GM19372 (cell line): ENCODE measurements at regions not wholly inside any gene's neighbourhood (a gene's known extent, or its start where the extent isn't known, plus 50 kb on each side); places are given as distances from the start of the nearest gene placed in this dataset.
"Not testable (repeated sequence)": the region's sequence is repeated elsewhere in the genome, so short reads cannot be mapped to it uniquely, and the experiment has no call there.

Experiments
- ATAC-seq: cut with Tn5 transposase; IDR thresholded peaks from one replicate; pipeline ENCODE4 v1.9.1; 2021; ENCODE audit warnings: mild to moderate bottlenecking, low read depth, moderate library complexity; ENCODE audit not compliant: unreplicated experiment

DNA sequence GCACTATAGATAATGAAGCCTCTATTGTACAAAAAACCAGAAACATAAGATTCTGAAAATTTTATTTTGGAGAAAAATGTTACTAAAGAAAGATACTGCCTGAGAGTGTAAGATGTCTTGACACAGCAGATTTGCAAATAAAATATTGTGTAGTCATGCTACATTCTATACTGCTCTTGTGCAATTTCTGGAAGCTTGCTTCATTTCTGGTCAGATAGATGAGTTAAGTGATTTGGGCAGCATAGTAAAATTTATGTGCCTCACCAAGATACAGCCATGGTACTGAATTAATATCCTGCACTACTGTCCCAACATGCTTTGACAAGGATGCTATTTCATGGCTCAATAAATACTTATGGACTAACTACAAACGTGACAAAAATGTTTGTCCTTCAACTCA lies 55.1 kb upstream of the STARD13 start:
- ATAC-seq: no peak

DNA sequence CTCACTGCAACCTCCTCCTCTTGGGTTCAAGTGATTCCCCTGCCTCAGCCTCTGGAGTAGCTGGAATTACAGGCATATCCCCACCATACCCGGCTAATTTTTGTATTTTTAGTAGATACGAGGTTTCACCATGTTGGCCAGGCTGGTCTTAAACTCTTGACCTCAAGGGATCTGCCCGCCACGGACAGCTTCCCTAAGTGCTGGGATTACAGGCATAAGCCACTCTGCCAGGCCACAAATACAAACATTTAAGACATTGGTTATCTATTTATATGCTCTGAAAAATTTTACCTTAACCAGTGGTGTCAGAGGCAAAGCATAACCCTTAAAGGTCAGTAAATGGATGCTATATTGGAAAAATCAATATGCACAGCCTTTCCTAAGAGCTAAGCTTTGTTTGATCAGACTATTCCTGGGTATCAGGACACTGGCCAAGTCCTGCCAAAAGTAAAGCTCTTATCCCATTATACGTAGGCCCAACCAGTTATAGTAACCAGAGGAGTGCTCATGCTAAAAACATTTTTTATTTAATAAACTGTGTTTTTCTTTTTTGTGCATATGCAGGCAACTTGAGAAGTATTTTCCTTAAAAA lies 56.4 kb upstream of the STARD13 start:
- ATAC-seq: no peak

DNA sequence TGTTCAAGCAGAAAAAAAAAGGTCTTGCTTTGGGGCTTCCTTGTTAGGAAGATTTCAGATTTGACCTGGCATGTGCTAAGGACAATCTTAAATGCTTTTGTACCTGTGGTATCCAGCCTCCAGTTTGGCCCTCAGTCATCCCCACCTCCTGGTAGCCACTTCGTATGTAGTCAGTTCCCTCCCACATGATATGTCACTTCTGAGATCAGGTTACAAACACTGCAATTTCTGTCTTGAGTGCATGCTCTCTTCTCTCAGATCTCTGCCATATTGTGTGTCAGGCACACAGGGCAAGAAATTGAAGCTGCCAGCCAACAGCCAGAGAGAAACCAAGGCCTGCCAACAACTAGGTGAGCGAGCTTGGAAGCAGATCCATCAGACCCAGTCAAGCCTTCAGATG lies 60.3 kb upstream of the STARD13 start:
- no peak for ATAC-seq

DNA sequence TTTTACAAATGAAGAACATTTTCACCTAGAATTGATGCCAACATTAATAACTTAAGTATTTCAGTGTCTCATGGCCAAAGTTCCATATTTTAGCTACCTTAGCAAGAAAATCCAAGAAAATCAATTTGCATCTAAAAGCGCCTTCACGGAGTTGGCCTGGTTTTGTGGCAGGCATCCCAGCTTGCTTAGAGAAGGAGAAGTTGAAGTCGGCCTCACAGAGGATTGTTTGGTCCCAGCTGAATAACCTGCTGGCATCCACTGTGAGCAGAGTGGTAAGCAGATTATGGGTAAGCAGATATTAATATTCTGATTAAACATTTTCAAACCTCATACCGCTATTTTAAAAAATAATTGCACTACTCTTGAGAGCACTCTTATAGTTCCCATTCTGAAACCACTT lies 62.3 kb upstream of the STARD13 start:
- no peak for ATAC-seq

DNA sequence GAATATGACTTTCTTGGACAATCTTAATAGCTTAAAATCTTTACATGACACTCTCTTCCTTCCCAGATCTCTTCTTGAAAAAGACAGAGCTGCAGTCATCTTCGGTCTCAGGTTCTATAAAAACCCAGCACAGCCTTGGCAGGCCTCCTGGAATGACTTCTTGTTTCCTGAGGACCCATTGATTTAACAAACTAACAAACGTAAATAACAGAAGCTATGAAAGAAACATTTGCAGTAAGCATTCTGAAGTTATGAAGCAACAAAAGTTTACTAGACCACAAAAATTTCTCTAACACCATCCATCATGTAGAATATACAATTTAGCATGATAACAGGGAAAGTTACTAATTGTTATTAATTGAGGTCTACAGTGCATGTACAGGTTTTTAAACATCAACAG lies 62.8 kb upstream of the STARD13 start:
- ATAC-seq: no peak

DNA sequence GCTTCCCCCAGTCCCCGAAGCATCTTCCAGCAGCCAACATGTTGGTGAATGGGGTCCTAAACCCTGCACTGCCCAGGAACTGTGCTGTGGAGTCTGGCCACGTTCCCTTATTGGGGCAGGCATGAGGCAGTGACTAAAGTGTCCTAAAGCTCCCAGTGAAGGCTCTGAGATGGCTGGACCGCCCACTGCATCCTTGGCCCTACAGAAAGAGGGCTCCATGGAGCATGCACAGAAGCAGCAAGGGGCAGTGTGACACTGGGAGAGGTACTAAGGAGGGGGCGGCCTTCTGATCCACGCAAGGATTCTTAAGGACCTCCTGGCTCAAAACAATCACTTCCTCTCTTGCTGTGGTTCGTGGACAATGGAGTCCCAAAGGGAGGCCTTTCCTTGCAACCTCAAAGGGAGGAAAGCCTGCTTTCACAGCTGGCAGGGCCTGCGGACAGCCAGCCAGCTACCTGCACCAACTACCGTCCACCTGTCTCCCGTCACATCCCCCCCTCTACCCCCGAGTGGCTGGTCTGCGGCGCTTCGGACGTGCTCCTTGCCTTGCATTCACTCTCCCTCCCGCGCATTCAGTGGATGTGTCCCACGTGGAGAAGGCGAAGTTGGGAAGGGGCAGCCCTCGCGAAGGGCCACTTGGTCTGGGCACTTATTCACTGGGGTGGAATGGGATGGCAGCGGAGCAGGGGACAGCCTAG lies 63.9 kb upstream of the STARD13 start:
- ATAC-seq: no peak

DNA sequence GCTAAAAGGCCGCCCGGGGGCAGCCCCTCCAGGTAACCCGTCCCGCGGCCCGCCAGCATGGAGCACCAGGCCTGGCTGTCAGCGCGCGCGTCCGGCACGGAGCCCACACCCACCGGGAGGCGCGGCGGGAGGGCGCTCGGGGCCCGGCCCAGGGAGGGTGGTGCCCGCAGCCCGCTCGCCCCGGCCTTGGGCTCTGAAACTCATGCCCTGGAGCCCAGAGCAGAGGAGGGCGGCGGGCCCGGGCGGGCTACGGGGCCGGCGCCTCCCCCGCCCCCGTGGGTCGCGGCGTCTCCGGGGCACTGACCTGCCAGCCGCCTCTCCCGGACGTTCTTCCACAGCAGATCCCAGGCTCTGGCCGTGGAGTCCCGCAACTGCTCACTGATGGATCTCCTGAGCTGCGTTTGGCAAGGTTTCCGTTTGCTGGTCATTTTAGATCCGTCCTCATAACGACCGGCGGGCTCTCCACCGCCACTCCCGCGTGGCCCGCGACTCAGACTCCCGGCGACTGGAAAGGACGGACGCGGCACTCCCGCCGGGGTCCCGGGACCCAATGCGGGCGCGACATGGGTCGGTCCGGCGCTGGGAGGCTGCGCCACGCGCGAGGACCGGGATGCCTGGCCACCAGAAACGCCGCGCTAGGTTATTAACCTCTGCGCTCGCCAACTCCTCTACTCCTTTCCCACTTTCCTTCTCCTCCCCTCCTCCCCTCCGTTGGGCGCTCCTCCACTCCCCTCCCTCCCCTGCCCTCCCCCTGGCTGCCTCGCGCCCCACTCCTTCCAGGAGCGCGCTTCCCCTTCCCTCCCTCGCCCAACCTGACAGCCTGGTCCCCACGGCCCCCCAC lies 64.7 kb upstream of the STARD13 start:
- no peak for ATAC-seq

DNA sequence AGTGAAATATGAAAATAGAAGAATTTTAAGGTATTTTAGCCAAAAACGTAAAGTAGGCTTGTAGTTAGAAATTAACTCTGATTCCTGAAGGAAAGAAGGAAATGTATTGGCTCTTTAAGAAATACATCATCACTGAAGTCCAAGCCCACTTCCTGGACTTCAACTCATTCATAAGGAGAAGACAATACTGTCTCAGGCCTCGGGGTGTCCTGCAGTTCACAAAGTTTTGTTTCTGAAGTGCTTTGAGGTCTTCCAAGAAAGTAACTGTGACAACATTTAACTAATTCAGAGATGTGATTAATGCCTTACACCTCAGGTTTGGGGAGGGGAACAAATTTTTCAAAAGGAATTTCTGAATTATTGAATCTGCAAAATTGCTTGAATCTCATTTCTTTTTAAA lies 65.8 kb upstream of the STARD13 start:
- ATAC-seq: no peak

DNA sequence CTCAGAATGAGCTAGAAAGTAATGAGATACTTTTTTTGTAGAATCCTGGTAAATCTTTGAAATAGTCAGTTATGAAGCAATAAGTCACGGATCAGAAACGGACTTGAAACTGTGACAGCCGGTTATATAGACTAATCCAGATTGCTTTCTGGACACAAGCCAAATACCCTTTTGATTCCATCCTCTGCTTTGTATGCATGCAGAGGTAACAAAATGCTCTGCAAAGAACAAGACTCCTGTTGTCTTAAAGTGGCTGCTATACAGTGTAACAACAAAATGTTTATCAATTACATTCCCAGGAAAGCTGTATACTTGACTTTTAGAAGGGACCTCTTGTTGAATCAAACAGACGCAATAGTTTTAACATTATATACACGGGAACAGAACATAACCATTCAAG lies 66.5 kb upstream of the STARD13 start:
- ATAC-seq: no peak

DNA sequence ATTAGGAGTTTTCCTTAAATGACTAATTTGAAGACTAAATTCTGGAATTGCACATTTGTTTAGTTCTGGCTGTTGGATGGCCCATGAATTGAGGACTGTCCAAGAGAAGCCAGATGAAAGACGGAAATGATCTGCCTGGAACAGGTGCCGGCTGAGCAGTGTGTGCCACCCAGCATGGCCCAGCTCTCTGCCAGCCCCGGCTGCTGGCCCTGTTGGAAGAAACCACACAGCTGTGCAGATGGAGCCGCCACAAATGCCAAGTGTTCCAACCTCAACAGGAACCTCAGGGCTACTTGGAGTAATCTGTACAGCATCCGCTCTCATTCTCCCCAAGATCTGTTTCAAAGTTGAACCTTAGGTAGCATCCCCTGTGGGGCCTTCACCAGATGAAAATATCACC lies 67.0 kb upstream of the STARD13 start:
- ATAC-seq: no peak

DNA sequence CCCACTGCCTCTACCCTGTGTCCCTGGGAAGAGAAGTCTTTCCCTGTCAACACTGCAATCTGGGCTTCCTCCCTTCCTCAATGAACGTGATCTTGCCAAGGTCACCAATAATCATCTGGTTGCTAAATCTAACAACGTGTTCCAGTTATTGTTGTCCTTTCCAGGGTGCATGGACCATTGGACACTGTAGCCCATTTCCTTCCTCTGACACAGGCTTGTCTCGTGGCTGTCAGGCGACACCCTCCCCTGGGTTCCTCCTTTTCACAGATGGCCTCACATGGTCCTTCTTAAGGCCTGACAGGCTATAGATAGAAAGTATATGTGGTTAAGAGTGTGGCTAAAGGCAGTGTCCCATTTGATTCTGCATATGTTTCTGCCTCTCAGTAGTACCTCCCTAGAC lies 67.7 kb upstream of the STARD13 start:
- ATAC-seq: peak; percentile 83

DNA sequence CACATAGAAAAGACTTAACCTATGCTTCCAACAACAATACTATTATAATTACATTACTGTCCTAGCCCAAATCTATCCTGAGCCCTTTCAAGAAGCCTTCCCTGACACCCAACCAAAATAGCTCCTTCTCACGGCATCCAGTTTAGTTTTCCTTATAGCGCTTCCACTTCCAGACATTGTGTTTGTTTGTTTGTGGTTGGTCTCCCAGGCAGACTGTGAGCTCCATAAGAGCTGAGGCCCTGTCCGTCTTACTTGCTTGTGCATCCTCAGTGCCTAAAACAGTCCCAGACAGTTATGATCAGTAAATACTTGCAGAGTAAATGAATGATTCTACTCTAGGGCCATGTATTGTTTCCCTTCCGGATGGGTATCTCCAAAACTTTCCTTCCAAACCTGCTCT lies 68.1 kb upstream of the STARD13 start:
- no peak for ATAC-seq

DNA sequence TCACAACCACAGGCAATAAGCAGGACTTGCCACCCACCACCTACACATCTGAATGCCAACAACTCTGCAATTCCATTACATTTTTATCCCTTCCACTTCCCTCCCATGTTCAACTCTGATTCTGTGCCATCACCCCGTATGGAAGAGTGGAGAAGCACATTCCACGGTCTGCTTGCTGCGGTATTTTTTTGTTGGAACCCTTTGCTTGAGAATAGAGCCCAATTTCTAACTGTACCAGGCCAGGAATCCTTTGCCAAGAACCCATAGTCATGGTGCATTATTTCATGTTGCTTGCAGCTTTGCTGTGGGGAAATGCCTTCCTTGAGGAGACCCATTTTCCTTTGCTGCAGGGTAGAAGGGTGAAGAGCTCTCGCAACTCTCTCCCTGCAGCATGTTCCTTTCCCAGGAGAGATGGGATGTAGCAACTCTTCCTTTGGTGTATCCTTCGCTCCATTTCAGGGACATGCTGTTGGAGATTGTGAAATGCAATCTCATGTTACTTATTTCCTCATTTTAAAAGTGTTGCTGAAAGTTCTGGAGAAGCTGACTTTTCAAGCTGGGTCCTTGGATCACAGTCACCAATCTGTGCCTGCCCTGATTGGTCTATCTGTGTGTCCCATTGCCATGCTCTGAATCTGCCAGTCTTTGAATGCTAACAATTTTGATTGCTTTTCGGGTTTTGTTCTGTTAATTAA lies 69.8 kb upstream of the STARD13 start:
- no peak for ATAC-seq

DNA sequence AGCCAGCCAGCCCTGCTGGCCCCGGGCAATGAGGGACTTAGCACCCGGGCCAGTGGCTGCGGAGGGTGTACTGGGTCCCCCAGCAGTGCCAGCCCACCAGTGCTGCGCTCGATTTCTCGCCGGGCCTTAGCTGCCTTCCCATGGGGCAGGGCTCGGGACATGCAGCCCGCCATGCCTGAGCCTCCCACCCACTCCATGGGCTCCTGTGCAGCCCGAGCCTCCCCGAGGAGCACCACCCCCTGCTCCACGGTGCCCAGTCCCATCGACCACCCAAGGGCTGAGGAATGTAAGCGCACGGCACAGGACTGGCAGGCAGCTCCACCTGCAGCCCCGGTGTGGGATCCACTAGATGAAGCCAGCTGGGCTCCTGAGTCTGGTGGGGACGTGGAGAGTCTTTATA lies 72.5 kb upstream of the STARD13 start:
- not testable (repeated sequence) for ATAC-seq

DNA sequence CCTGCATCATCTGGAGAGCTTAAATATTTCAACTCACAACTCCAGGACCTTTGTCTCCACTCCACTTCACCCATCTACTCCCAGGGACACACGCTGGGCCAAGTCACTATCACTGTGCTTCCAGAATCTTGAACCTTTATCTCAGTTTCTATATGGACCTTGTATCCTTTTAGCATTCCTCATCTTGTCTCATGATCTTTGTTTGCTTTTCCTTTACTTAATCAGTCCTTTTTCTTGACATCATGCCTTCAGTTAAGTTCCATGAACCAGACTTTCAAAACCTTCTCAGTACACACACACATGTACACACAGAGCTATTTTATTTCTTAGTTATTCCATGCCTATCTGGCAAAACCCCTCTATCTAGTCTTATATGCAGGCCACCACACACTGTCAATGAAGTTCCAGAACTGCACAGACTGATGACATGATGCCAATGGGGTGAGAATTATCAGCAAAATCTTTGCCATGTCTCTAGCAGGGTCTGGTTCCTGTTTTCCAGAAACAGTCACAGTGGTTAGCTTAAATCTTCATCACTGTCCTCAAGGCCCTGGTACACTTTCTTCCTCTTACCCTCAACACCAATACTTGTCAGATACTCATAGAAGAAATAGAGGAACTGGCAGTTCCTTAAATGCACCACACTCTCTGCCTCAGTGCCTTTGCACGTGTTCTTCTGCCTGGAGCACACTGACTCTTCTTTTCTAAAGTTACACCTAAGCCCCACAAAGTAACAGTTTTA lies 77.6 kb upstream of the STARD13 start:
- no peak for ATAC-seq

DNA sequence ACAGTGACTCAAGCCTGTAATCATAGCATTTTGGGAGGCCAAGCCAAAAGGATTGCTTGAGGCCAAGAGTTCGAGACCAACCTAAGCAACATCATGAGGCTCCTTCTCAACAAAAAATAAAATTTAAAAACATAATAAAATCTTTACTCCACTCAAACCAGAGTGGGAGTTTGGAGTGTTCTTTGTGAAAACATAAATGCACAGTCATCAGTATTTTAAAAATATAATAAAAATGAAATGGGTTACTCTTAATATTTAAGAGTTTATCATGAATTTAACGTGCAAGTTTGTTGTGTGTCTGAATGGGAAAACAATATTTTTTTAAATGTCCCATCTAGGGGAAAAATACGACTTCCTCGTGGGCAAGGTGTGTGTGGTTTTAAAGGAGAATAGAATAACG lies 78.6 kb upstream of the STARD13 start:
- ATAC-seq: no peak

DNA sequence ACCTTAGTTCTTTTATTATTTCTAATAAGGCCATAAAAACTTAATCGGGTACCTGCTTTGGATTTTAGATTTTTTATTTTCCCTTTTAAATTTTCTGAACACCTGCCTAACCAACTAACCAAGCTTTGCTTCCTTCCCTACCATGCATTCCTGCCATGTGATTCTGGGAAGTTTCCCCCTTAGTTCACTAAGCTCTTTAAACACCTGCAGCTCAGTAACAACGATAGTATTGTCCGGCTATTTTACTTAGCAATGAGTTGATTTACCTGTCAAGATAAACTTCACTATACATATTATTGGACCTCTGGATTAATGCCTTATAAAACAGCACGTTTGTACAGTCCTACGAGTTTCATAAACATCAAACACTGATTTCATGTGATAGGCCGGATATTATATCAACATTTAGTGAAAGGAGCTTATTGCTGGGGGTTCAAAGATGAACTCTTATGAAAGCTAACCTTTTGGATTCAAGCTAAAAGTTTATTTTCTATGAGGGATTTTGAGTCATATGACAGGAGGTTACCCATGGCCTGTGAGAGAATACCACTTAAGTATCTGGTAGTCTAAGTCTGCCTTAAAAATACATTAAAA lies 81.0 kb upstream of the STARD13 start:
- no peak for ATAC-seq

DNA sequence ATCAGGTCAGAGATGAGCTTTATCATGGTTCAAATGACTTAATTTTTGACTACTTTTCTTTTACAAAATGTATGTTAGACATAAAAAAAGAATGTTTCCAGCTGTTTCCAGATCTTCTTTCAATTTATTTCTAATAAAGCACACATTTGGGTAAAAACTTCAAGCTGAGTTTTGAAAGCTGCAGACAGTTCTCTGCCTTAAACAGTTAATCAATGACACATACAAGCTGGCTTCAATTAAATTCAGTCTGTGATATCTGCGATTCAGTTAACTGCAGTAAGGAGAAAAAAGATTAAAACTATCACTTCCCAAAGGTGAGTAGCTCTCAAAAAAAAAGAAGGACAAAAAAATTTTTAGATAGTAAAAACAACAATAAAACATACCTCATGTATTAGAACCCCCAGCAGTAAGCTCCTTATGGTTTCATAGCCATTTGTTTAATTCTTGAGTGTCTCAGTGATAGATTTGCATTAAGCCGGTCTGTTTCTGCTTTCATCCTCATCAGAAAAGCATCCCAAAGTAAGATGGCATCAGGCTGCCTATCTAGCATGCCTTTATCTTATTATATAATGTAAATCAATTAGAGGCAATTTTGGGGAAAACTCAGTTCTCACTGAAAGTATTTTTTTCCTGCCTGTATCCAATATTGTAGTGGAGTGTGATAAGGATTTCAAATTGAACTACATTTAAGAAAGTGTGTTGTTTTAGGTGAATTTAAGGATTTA lies 81.8 kb upstream of the STARD13 start:
- no peak for ATAC-seq

DNA sequence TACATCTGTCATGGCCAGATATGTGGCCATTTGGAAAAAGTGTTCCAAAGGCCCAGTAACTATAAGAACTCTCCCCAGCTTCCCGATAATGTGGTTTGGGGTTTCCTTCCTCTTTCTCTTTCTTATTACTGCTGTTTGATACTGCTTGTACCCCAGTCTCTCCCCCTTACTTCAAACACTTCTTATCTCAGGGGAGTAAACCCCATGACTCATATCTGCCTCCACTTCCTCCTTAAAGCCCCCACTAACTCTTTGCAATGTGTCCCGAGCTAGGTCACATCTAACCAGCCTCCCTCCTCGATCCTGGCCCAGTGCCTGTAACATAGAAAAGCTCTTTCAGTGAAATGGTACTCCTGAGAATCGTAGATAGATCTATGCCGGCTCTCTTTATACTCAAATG lies 82.4 kb upstream of the STARD13 start:
- no peak for ATAC-seq
